ENCODE measurements at regions not wholly inside any gene's neighbourhood (a gene's known extent, or its start where the extent isn't known, plus 50 kb on each side); places are given as distances from the start of the nearest gene placed in this dataset.

DNA sequence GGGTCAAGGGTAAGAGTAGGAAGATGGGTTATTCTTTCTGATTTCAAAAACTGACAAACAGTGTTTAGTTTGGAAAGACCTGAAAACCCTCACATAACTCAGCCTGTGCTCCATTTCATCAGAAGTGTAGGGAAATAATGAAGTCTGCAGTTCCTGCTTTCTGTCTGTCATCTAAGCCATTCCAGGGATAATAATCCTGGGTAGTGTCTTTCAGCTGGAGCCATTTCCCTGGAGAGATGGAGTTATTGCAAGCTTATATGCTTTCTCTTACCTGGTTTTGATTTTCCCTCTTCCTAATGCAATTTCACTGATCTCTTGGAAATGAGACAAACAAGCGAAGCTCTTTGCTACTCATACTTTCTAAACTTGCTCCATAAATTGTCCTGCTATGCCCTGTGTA, 824.8 kb upstream of the LCORL start:
- no peaks in the 10 kb centered on the region for H3K27me3 ChIP-seq (ENCODE audit: control insufficient read depth in 2 of 2, insufficient read depth in 2 of 2, low read length in 2 of 2)
- no peak overlapping the region for H3K4me2 ChIP-seq (ENCODE audit: insufficient read depth, low read length)
- dilution Hi-C loops (cut with MboI; ENCODE audit: extremely low pct_ligation_motif_present, low sequenced_read_pairs) = no loop called here
- intact Hi-C loops (cut with micrococcal nuclease) = no loop called here
- no peaks in the 10 kb centered on the region for H3K9me1 ChIP-seq (replicated peaks; ENCODE audit: control insufficient read depth, extremely low read depth, insufficient read depth, low read length)
- DNase-seq (ENCODE audit: low read depth, low spot score) = no peak
- H4K20me1 ChIP-seq (replicated peaks; ENCODE audit: control insufficient read depth, extremely low read depth, insufficient read depth, low read length) = no peaks in the 10 kb centered on the region
- no peaks in the 10 kb centered on the region for H3K79me2 ChIP-seq (ENCODE audit: control insufficient read depth, insufficient read depth, low read length)
- H3K36me3 ChIP-seq (ENCODE audit: control insufficient read depth in 2 of 2, extremely low read depth in 1 of 2, insufficient read depth in 2 of 2, low read length in 2 of 2) = no peaks in the 10 kb centered on the region
- H3K9me3 ChIP-seq (replicated peaks; ENCODE audit: control insufficient read depth, insufficient read depth, low read length) = no peaks in the 10 kb centered on the region
- no peak overlapping the region for H2AFZ ChIP-seq (ENCODE audit: low read depth, low read length)
- TF ChIP-seq FOS (IDR thresholded peaks at IDR 0.05; ENCODE audit: borderline replicate concordance, insufficient read depth, low read length) (no peak), POLR2A (IDR thresholded peaks at IDR 0.05; ENCODE audit: low read depth, low read length) (no peak), GATA2 (IDR thresholded peaks at IDR 0.05; ENCODE audit: insufficient read depth, insufficient read length, low read depth, low read length) (no peak), EZH2 (IDR thresholded peaks at IDR 0.05; ENCODE audit: borderline replicate concordance, low read depth, low read length, severe bottlenecking) (no peak), JUN (IDR thresholded peaks at IDR 0.05; ENCODE audit: borderline replicate concordance, insufficient read depth, insufficient read length, low read depth) (no peak), MYC (IDR thresholded peaks at IDR 0.05; ENCODE audit: low read depth, low read length) (no peak), POLR2AphosphoS5 (IDR thresholded peaks at IDR 0.05; ENCODE audit: insufficient read depth, low read depth, low read length) (no peak)
- TF ChIP-seq, protein P1, sequence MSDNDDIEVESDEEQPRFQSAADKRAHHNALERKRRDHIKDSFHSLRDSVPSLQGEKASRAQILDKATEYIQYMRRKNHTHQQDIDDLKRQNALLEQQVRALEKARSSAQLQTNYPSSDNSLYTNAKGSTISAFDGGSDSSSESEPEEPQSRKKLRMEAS (IDR thresholded peaks at IDR 0.05; ENCODE audit: insufficient read depth, insufficient read length) = no peak
- TF ChIP-seq, protein P2, sequence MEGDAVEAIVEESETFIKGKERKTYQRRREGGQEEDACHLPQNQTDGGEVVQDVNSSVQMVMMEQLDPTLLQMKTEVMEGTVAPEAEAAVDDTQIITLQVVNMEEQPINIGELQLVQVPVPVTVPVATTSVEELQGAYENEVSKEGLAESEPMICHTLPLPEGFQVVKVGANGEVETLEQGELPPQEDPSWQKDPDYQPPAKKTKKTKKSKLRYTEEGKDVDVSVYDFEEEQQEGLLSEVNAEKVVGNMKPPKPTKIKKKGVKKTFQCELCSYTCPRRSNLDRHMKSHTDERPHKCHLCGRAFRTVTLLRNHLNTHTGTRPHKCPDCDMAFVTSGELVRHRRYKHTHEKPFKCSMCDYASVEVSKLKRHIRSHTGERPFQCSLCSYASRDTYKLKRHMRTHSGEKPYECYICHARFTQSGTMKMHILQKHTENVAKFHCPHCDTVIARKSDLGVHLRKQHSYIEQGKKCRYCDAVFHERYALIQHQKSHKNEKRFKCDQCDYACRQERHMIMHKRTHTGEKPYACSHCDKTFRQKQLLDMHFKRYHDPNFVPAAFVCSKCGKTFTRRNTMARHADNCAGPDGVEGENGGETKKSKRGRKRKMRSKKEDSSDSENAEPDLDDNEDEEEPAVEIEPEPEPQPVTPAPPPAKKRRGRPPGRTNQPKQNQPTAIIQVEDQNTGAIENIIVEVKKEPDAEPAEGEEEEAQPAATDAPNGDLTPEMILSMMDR (IDR thresholded peaks at IDR 0.05; ENCODE audit: extremely low read depth in 1 of 2, insufficient read depth in 1 of 2, low read depth in 1 of 2, low read length in 2 of 2) = no peak
- no peak overlapping the region for H3K27ac ChIP-seq (ENCODE audit: insufficient read depth, low read depth, low read length)
- CTCF ChIA-PET = no interaction called here
- FAIRE-seq = no peak
- POLR2A ChIA-PET = no interaction called here
- H3K4me1 ChIP-seq (ENCODE audit: control insufficient read depth, extremely low read depth, insufficient read depth, low read length) = no peaks in the 10 kb centered on the region
- no peak overlapping the region for H3K9ac ChIP-seq (replicated peaks; ENCODE audit: extremely low read depth, insufficient read depth, low read length)
- BruUV-seq (replicated peaks) = no TSS peak
- H3K4me3 ChIP-seq (replicated peaks in 1 of 3; ENCODE audit: insufficient read depth in 1 of 3, low read depth in 1 of 3, low read length in 3 of 3) = no peak overlapping the region

Measured in endothelial cell of umbilical vein (primary cell).